ELR (cell line): ENCODE measurements at regions not wholly inside any gene's neighbourhood (a gene's known extent, or its start where the extent isn't known, plus 50 kb on each side); places are given as distances from the start of the nearest gene placed in this dataset.

Experiments
- DNase-seq: peaks from one replicate; pipeline ENCODE4 v3.0.0-alpha.2; 2015; ENCODE audit warnings: low read depth

DNA sequence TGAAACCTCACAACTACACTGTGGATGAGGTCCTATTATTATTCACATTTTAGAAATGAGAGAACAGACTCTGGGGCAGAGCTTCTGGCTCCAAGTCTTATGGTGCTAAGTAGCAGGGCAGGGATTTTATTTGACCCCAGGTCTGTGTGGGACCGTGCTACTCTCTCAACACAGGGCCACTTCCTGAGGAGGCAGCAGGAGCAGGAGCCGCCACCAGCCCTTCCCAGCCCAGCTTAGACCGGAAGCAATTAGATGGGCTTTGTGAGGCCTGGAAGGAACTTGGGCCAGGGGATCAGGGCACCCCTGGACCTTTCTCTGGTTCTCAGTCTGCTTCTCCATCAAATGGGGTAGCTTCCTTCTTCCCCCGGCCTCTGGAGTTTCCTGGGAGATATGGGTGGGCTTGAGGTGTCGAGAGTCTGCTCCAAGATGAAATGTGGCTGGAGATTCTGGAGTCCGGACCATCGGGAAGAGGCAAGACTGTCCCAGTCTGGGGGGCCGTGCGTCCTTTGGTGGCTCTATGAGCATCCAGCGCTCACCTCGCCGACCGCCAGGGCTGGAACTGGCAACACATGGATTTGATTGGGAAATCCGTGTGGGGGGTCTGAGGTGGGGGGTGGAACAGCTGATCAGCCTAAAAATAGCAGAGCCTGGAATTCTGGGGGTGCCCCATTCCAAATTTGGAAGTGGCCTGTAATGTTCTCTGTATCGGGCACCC is 136.8 kb downstream of the FOXD2 start:
- DNase-seq, result no peak

DNA sequence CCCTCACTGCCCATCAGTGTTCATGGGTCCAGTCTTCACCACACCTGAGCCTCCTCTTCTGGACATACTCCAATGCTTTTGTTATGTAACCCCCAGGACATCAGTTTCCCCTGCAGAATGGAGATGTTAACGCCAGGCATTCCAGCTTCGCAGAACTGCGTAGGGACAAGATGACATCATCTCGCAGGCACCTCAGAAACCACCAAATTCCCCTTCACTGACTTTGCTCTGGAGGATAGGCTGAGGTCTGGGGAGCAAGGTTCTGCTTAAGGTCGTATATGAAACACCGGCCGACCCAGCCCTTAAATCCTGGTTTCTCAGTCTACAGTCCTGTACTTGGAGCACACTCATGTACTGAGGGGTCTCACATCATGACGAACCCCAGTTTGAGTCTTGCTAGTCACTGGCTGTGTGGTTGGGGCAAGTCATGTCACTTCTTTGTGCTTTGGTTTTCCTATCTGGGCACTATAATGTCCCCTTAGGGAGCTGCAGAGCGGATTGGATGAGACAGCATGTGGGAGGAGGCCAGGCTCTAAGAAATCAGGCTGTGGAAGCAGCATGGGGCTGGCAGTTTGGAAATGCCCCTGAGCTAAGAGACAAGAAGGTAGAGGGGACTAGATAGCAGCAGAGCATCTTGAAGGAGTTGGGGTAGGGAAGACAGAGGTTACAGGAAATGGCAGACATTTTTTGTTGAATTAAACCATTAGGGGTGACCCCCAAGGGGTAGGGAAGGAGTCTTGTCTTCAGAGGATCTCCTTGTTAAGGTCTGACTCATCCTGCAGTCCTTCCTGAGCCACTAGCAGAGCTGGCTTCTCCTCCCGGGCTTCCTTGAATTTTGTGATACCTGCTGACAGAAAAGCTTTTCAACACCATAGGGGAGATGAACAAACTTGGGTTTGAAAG is 138.3 kb downstream of the FOXD2 start:
- DNase-seq, result peak; percentile 92

DNA sequence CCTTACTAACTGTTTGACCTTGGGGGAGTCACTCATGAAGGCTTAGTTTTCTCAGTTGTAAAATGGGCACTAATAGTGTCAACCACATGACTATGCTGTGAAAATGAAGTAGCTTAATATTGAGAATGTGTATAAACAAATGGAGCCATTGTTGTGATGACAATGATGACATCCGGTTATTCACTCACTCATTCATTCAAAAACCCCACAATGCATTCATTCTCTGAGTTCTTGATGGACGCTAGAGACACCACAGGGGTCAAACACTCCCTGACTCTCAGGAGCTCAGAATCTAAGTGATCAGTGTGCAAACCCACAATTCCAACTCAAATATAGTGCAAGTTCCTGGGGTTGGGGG is 138.9 kb downstream of the FOXD2 start:
- no peak for DNase-seq

DNA sequence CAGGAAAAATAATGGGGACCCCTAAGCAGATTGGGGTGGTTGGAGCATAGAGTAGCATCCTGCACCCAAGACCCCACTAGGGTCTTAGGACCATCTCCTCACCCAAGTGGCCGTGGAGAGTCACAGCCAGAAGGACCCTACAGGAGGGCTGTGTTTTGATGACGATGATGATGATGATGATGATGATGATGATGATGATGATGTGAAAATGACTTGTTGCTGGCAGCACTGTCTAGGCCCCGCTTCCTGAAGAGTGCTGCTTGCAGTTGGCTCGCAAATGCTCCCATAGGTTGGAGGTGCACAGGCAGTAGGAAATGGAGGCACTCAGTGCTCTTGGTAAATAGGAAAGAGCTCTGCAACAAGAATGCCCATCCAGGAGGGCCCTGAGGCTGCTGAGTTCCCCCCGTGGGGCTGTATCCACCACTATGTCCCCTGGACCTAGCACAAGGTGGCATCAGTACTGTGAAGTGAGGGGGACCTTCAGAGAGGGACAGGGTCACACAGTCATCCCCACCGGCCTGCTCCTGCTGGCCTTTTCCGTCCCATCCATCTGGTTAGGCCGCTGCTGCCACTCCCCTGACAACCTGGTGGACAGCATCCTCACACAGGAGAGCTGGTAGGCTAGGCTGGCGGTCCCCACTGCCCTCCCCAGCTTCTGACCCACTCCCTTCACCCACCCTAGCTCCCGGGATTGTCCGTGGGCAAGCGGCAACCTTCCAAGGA is 139.6 kb downstream of the FOXD2 start:
- no peak for DNase-seq

GRCh38 chr1:47578026-47578720 is 140.3 kb downstream of the FOXD2 start:
- no peak for DNase-seq

- DNase-seq, result no peak
These were observed 141.0 kb downstream of the FOXD2 start for GRCh38 chr1:47578721-47579419.

DNA sequence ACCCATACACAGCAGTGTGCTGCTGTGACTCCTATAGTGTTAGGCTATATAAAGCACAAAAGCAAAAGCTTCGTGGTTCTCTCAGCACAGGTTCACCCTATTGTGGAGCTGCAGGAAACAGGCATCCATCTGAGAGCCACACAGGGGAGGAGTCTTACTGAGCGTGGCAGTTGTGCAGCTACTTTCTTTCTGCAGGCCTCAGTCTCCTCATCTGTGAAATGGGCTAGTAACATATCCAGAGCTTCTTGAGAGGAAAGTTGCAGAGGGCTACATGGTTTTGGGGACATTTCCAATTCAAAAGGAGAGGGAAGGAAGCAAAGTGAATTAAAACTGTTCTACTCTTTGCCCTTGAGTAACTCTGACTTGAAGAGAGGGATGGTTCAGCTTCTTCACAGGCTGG is 142.0 kb downstream of the FOXD2 start:
- DNase-seq, result no peak

DNA sequence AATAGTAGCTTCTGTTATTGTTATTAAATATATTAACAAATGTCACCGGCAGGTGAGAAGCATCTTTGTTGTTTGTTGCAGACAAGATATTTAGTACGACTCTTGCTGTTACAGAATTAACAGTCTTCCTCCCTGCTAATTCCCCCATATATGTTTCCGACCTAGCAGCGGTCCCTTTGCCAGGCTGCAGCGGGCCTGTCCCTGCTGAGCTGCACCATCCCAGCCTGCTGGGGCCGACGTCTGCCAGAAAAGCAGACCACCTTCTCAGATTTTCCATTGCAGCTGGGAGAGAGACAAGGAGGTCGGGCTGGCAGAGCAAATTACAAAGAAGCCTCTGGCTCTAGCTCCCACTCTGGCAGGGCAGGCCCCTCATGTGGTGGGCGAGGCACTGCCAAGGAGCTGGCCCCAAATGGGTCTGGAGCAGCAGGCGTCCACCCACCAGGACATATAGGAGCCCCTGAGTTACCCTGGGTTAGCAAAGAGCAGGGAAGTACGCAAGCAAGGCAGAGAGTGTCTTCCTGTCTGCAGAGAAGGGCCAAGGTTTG is 142.7 kb downstream of the FOXD2 start:
- DNase-seq, result no peak

DNA sequence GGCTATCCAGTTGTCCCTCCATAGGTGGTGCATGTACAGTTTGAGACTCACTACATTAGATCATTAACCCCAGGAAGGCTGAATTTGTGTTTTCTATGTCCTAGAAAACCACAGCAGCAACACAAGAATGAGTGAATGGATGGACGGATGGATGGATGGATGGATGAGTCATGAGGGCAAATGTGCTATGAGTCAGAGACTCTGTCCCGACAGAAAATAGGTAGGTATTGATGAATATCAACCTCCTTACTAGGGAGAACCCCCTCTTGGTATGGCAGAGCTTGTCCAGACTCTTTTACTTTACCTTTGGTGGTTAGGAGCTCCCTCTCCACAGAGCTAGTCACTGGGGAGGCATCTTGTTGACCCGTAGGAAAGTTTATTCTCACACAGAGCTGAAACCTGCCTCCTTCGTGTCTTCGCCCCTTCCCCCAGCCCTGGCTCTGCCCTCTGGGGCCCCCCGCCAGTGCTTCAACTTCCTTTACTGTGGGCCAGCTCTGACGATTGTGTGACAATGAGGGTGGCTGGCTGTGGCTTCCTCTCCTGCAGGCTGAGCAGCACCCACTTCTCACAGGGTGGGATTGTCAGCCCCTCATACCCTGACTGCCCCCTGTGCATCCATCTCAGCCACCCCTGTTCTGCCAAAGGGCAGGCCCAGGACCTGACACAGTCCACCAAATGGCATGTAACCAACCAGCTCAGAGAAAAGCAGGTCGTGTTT is 145.2 kb downstream of the FOXD2 start:
- peak; percentile 50 for DNase-seq

DNA sequence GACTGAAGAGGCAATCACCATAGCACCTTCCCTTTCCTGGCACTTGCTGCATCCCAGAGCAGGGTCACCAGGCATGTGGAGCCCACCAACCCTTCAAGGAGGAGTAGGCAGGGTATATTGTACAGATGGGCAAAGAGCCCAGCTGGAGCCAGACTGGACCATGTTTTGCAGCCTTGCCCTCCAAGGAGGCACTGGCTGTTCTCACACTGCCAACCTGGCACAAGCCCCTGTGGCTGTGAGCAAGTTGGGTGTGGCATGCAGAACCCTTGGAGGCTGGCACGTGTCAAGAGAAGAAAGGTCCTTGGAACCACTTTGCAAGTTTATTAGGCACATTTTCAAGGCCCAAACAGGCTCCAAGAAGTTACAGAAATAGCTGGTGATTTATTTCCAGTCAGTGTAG is 146.4 kb downstream of the FOXD2 start:
- no peak for DNase-seq

DNA sequence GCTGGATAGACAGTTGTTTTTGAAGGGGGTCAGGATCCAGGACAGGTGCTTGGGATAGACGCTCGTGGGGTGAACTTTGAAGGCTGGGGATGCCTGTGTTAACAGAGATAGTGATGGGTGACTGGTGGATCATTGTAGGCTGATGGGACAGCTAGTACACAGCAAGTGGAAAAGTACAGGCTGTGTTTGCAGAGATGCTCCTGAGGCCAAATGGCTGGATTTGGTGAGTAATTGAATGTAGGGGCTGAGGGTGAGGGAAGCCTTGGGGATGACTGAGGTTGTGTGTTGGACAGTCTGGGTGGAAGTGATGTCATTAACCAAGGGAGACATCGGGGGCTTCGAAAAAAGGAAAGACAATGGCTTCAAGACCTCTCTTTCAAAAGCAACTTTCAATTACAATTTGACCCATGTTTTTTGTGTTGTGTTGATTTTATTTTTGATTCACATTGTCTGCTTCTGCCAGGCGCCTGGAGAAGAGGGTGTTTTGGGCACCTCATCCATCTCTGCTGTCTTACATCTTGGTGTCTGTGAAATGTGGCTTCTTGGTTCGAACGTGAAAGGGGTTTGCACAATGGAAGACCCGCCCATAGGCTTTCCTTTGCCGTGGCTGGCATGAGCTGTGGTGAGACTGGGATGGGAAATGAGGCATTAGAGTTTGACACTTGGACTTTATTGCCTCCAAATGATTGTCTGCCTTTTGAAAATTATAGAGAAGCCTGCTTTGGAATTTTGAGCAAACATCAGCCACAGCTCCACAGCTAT is 147.5 kb downstream of the FOXD2 start:
- DNase-seq, result no peak

GRCh38 chr1:47587891-47588582 is 150.2 kb downstream of the FOXD2 start:
- no peak for DNase-seq

GRCh38 chr1:47590523-47591225 is 152.8 kb downstream of the FOXD2 start:
- DNase-seq, result no peak

DNA sequence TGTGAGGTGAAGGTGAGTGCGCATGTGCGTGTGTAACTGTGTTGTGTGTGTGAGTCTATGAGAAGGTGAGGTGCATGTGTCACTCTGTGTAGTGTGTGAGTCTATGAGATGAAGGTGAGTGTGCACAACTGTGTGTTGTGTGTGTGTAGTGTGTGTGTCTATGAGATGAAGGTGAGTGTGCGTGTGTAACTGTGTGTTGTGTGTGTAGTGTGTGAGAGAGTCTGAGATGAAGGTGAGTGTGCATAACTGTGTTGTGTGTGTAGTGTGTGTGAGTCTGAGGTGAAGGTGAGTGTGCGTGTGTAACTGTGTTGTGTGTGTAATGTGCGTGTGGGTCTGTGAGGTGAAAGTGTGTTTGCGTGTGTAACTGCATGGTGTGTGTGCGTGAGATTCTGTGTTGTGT is 154.0 kb downstream of the FOXD2 start:
- DNase-seq, result no peak

GRCh38 chr1:47592296-47593012 is 154.6 kb downstream of the FOXD2 start:
- DNase-seq, result no peak

DNA sequence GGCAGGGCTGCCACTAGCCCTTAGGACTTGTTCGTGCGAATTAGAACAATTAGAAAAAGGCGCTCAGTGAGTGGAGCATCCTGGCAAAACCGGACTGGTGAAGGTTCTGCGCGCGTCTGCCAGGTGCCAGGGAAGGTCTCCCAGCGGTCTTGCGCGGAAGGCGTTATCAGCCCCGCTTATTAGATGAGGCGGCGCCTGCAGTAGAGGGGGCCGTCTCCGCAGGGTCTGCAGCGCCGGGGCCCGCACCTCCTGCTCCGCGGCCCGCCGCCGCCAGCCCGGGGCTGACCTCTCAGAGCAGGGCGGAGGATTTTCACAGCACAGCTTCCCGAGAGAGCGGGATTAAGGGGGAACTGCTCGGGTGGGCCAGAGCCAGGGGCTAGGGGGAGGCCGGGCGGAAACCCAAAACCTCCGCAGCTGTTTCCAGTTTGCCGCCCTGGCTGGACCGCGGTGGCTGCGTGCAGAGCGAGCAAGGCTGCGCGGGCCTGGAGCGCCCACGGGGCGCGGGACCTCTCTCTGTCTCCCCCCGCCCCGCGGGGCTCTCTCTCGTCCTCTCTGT is 155.2 kb downstream of the FOXD2 start:
- DNase-seq, result no peak

GRCh38 chr1:47593598-47594285 is 155.9 kb downstream of the FOXD2 start:
- DNase-seq, result no peak
